ENCODE measurements at regions not wholly inside any gene's neighbourhood (a gene's known extent, or its start where the extent isn't known, plus 50 kb on each side); places are given as distances from the start of the nearest gene placed in this dataset.
"Not testable (repeated sequence)": the region's sequence is repeated elsewhere in the genome, so short reads cannot be mapped to it uniquely, and the experiment has no call there.

DNA sequence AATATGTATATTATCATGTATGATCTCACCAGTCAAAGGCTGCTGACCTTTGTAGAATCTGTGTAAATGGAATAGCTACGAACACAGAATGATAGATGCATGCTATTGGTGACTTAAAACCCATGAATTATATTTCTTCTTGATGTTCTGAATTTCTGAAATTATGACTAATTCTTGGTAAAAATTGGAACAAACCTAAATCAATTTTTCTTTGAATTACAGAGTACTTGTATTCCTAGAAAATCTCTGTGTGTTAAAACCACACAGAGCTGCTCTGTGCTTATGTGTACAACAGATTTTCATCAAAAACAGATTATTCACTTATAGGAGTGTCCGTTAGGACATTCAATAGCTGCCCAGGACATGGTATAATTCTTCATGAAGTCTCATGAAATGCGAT is 108.3 kb upstream of the MDFIC start:
- no peak for DNase-seq (ENCODE audit: low read depth)
- TF ChIP-seq, protein P1, sequence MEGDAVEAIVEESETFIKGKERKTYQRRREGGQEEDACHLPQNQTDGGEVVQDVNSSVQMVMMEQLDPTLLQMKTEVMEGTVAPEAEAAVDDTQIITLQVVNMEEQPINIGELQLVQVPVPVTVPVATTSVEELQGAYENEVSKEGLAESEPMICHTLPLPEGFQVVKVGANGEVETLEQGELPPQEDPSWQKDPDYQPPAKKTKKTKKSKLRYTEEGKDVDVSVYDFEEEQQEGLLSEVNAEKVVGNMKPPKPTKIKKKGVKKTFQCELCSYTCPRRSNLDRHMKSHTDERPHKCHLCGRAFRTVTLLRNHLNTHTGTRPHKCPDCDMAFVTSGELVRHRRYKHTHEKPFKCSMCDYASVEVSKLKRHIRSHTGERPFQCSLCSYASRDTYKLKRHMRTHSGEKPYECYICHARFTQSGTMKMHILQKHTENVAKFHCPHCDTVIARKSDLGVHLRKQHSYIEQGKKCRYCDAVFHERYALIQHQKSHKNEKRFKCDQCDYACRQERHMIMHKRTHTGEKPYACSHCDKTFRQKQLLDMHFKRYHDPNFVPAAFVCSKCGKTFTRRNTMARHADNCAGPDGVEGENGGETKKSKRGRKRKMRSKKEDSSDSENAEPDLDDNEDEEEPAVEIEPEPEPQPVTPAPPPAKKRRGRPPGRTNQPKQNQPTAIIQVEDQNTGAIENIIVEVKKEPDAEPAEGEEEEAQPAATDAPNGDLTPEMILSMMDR (IDR thresholded peaks at IDR 0.05; ENCODE audit: low read depth, low read length, missing control alignments) = no peak
- in situ Hi-C loops (cut with HindIII; ENCODE audit: low sequenced_read_pairs) = no loop called here
- H3K4me3 ChIP-seq (ENCODE audit: low read depth, low read length) = no peak overlapping the region

DNA sequence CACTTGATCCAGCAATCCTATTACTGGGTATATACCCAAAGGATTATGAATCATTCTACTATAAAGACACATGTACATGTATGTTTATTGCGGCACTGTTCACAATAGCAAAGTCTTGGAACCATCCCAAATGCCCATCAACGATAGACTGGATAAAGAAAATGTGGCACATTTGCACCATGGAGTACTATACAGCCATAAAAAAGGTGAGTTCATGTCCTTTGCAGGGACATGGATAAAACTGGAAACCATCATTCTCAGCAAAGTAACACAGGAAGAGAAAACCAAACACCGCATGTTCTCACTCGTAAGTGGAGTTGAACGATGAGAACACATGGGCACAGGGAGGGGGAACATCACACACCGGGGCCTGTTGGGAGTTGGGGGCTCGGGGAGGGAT is 104.9 kb upstream of the MDFIC start:
- H3K4me3 ChIP-seq (ENCODE audit: low read depth, low read length); DNase-seq (ENCODE audit: low read depth); in situ Hi-C loops (cut with HindIII; ENCODE audit: low sequenced_read_pairs): not testable (repeated sequence)

DNA sequence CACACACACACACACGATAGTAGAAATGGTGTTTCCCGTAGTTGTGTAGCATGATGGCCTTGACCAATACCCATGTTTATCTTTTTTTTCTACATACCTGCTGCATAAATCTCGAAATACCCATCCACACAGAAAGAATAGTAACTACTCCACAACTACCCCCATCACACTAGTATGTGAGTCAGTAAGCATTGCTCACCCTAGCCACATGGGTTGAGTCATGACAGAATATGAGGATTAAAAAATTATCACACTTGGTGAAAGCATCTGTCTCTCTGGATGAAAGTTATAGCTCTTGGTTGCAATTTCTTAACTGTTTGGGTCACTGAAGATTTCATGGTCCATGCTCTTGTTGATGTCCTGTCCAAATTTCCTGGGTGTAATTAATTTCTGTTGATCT is 103.4 kb upstream of the MDFIC start:
- in situ Hi-C loops (cut with HindIII; ENCODE audit: low sequenced_read_pairs) = no loop called here

GRCh38 chr7:114819616-114820362 is 102.1 kb upstream of the MDFIC start:
- in situ Hi-C loops (cut with HindIII; ENCODE audit: low sequenced_read_pairs) = no loop called here
- H3K4me3 ChIP-seq (ENCODE audit: low read depth, low read length) = no peak overlapping the region
- TF ChIP-seq, protein P1 (IDR thresholded peaks at IDR 0.05; ENCODE audit: low read depth, low read length, missing control alignments) = no peak
- peak; percentile 80 for DNase-seq (ENCODE audit: low read depth)

More for the DNA sequence above, 103.4 kb upstream of the MDFIC start:
- no peak for DNase-seq (ENCODE audit: low read depth)
- H3K4me3 ChIP-seq (ENCODE audit: low read depth, low read length) = no peak overlapping the region
- TF ChIP-seq, protein P1 (IDR thresholded peaks at IDR 0.05; ENCODE audit: low read depth, low read length, missing control alignments) = no peak

DNA sequence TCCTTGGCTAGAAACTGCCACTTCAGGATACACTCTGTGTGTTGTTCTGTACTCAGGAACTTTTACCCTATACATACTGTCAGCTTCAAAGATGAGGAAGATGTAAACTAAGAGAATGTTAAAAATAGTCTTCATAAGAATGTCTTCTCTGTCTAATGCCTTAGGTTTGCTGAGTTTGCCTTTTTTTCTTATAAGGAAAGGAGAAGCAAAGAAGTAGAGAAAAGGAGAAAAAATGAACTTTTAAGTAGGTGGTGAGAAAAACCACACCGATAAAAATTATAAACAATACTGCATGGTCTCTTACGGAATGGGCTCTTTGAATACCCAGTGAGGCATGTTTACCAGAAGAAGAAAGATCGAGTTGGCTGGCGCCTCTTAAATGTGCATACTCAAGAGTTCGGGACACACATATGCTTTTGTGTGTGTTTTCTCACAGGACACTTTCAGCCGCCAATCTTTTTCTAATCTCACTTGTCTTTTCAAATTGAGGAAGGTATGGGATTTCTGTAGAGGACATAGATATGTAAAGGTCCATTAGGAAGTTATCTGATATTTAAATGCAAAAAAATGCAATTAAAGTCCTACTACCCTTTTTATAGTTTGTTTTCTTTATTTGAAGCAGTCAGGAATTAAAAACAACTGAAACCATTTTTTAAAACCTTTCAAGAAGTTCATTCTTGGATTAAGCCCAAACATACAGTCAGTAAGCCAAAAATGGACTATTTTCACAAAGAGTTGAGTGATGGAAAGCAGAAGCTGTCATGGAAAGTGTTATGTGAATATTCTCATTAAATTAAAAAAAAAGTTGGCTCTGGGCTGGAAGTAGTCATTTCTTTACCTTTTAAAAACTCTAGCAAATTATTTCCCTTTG is 100.6 kb upstream of the MDFIC start:
- in situ Hi-C loops (cut with HindIII; ENCODE audit: low sequenced_read_pairs) = no loop called here
- TF ChIP-seq, protein P1 (IDR thresholded peaks at IDR 0.05; ENCODE audit: low read depth, low read length, missing control alignments) = no peak
- no peak overlapping the region for H3K4me3 ChIP-seq (ENCODE audit: low read depth, low read length)
- DNase-seq (ENCODE audit: low read depth) = no peak

GRCh38 chr7:114822131-114822530 is 99.8 kb upstream of the MDFIC start:
- TF ChIP-seq, protein P1 (IDR thresholded peaks at IDR 0.05; ENCODE audit: low read depth, low read length, missing control alignments) = no peak
- in situ Hi-C loops (cut with HindIII; ENCODE audit: low sequenced_read_pairs) = no loop called here

DNA sequence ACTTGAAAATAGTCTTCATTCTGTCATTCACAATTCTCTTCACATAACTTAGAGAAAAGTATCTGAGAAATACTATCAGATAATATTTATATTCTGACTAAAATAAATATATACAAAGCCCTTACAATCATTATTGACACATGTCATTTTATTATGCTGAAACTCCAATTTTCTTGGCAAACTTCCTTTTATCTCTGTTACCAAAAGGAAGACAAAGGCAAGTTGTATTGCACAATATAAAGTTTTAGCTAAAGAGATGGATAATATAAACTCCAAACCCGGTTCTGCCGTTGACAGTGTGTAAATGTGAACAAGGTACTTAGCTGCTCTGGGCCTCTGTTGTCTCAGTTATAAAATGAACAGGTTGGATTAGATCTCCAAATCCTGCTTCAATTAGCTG is 99.0 kb upstream of the MDFIC start:
- TF ChIP-seq, protein P1 (IDR thresholded peaks at IDR 0.05; ENCODE audit: low read depth, low read length, missing control alignments) = no peak
- no peak for DNase-seq (ENCODE audit: low read depth)
- in situ Hi-C loops (cut with HindIII; ENCODE audit: low sequenced_read_pairs) = no loop called here
- no peak overlapping the region for H3K4me3 ChIP-seq (ENCODE audit: low read depth, low read length)

More at GRCh38 chr7:114822131-114822530, 99.8 kb upstream of the MDFIC start:
- DNase-seq (ENCODE audit: low read depth) = no peak
- H3K4me3 ChIP-seq (ENCODE audit: low read depth, low read length) = no peak overlapping the region

Measured in astrocyte of the cerebellum (primary cell).